ENCODE measurements at regions not wholly inside any gene's neighbourhood (a gene's known extent, or its start where the extent isn't known, plus 50 kb on each side); places are given as distances from the start of the nearest gene placed in this dataset.

GRCh38 chr18:65990174-65990690, 239.4 kb downstream of the CDH7 start:
- Histone ChIP-seq H2AK5ac (ENCODE audit: low read depth, low read length) (no peak overlapping the region), H3K36me3 (ENCODE audit: control insufficient read depth in 2 of 4, insufficient read depth in 4 of 4, low read length in 3 of 4) (no peaks in the 10 kb centered on the region), H4K5ac (ENCODE audit: insufficient read length, low read depth, low read length) (no peak overlapping the region), H3K23me2 (ENCODE audit: low read depth, low read length) (no peaks in the 10 kb centered on the region), H4K8ac (ENCODE audit: extremely low read depth, insufficient read depth, low read length) (no peak overlapping the region), H3K18ac (ENCODE audit: extremely low read depth, low read length) (no peak overlapping the region), H2BK5ac (ENCODE audit: low read depth, low read length) (no peak overlapping the region), H4K91ac (replicated peaks; ENCODE audit: insufficient read length, low read length) (no peak overlapping the region), H2BK20ac (ENCODE audit: low read length) (no peak overlapping the region), H2BK120ac (replicated peaks; ENCODE audit: low read depth, low read length) (no peak overlapping the region), H2AFZ (ENCODE audit: low read length) (no peak overlapping the region), H3K23ac (ENCODE audit: insufficient read length) (no peak overlapping the region), H3K56ac (replicated peaks; ENCODE audit: insufficient read length, low read depth, low read length) (no peak overlapping the region), H3K4me2 (ENCODE audit: insufficient read depth in 1 of 2, low read depth in 2 of 2, low read length in 2 of 2) (no peak overlapping the region), H3K79me2 (ENCODE audit: control insufficient read depth in 1 of 2, insufficient read depth in 2 of 2, low read length in 2 of 2) (no peaks in the 10 kb centered on the region), H3K9me3 (ENCODE audit: insufficient read depth in 2 of 2, low read depth in 1 of 2, low read length in 1 of 2) (no peaks in the 10 kb centered on the region), H2BK12ac (ENCODE audit: low read depth, low read length) (no peak overlapping the region), H3K9ac (replicated peaks in 1 of 4; ENCODE audit: extremely low read depth in 1 of 4, low read depth in 3 of 4, low read length in 3 of 4) (no peak overlapping the region), H4K20me1 (replicated peaks in 1 of 2; ENCODE audit: control insufficient read depth in 1 of 2, insufficient read depth in 2 of 2, low read length in 2 of 2) (no peaks in the 10 kb centered on the region), H3K79me1 (ENCODE audit: low read depth, low read length) (no peaks in the 10 kb centered on the region), H3K27ac (ENCODE audit: low read depth, low read length) (no peak overlapping the region), H3K4me3 (ENCODE audit: extremely low read depth in 1 of 4, insufficient read depth in 2 of 4, low read depth in 3 of 4, low read length in 4 of 4) (no peak overlapping the region), H3K27me3 (replicated peaks in 1 of 4; ENCODE audit: control insufficient read depth in 3 of 4, extremely low read depth in 1 of 4, insufficient read depth in 3 of 4, low read length in 3 of 4) (no peaks in the 10 kb centered on the region), H2BK15ac (ENCODE audit: low read length) (no peak overlapping the region), H3K14ac (ENCODE audit: insufficient read length) (no peak overlapping the region), H3K4me1 (replicated peaks in 1 of 4; ENCODE audit: control insufficient read depth in 3 of 4, insufficient read depth in 4 of 4, low read length in 3 of 4) (peaks cover 0 to 4% (median under 1%) of the 10 kb centered on the region in 4 experiments; a peak in 2 of 7 replicates), H3K4ac (replicated peaks; ENCODE audit: insufficient read length, low read depth, low read length) (no peak overlapping the region)
- ChIA-PET CTCF (ENCODE audit: partially characterized antibody) (interaction anchor here (0.9 to 2.0 kb wide), 4 partner anchors 10 to 258 kb away, joined by 3 to 6 read pairs (median 5); no protein-coding TSS in a partner anchor), POLR2A (ENCODE audit: partially characterized antibody) (no interaction called here)
- DNase-seq (ENCODE audit: low read depth in 1 of 2, low spot score in 2 of 2) (no peak), FAIRE-seq (no peak)
- WGBS, 2 experiments (ENCODE audit: extremely low coverage in 1 of 2, insufficient coverage in 1 of 2, insufficient read length in 1 of 2, insufficient replicate concordance in 2 of 2, low coverage in 1 of 2, low lambda C conversion rate in 2 of 2, missing lambda C conversion rate in 1 of 2), result 92% methylated on average over 2 of the region's 2 CpGs; no CpG with 5 or more reads in 1 of the 2 experiments
- TF ChIP-seq POLR2A (IDR thresholded peaks at IDR 0.05; ENCODE audit: control extremely low read depth in 1 of 2, low read depth in 2 of 2, low read length in 2 of 2) (no peak), JUN (IDR thresholded peaks at IDR 0.05; ENCODE audit: low read depth, low read length) (no peak), GABPA (IDR thresholded peaks at IDR 0.05; ENCODE audit: borderline replicate concordance, insufficient read depth, low read length) (no peak), E2F6 (IDR thresholded peaks at IDR 0.05) (no peak), SP4 (IDR thresholded peaks at IDR 0.05; ENCODE audit: low read length) (no peak), POLR2AphosphoS5 (IDR thresholded peaks at IDR 0.05; ENCODE audit: low read depth, low read length) (no peak)
